GM04503 (cell line): ENCODE measurements at regions not wholly inside any gene's neighbourhood (a gene's known extent, or its start where the extent isn't known, plus 50 kb on each side); places are given as distances from the start of the nearest gene placed in this dataset.
"Not testable (repeated sequence)": the region's sequence is repeated elsewhere in the genome, so short reads cannot be mapped to it uniquely, and the experiment has no call there.

ENCODE experiments used
- DNase-seq: peaks from one replicate; pipeline ENCODE4 v3.0.0-alpha.2; 2012; ENCODE audit warnings: low read depth

GRCh38 chr5:75002271-75002670, 50.1 kb downstream of the GCNT4 start:
- DNase-seq, result no peak

- peak; percentile 3 for DNase-seq
Measured at GRCh38 chr5:74995926-74996325, 56.4 kb downstream of the GCNT4 start.

GRCh38 chr5:74994826-74995225, 57.5 kb downstream of the GCNT4 start:
- DNase-seq, result no peak

GRCh38 chr5:74993743-74994142, 58.6 kb downstream of the GCNT4 start:
- DNase-seq, result no peak

GRCh38 chr5:74992791-74993190, 59.6 kb downstream of the GCNT4 start:
- DNase-seq, result no peak

GRCh38 chr5:74991522-74991921, 60.8 kb downstream of the GCNT4 start:
- DNase-seq, result no peak

- no peak for DNase-seq
Measured at GRCh38 chr5:74990194-74990593, 62.2 kb downstream of the GCNT4 start.

- no peak for DNase-seq
Measured at GRCh38 chr5:74988273-74988983, 63.9 kb downstream of the GCNT4 start.

- DNase-seq, result no peak
Measured at GRCh38 chr5:74978345-74978744, 74.0 kb downstream of the GCNT4 start.

- no peak for DNase-seq
Measured at GRCh38 chr5:74977471-74977870, 74.9 kb downstream of the GCNT4 start.

GRCh38 chr5:74976651-74977050, 75.7 kb downstream of the GCNT4 start:
- no peak for DNase-seq

GRCh38 chr5:74975582-74975981, 76.8 kb downstream of the GCNT4 start:
- DNase-seq, result no peak

GRCh38 chr5:74974451-74975091, 77.8 kb downstream of the GCNT4 start:
- DNase-seq, result no peak

GRCh38 chr5:74973694-74974093, 78.7 kb downstream of the GCNT4 start:
- no peak for DNase-seq

- no peak for DNase-seq
Measured at GRCh38 chr5:74971947-74972460, 80.4 kb downstream of the GCNT4 start.

- not testable (repeated sequence) for DNase-seq
Measured at GRCh38 chr5:74970891-74971290, 81.5 kb downstream of the GCNT4 start.

GRCh38 chr5:74969726-74970125, 82.6 kb downstream of the GCNT4 start:
- DNase-seq, result no peak

- DNase-seq, result no peak
Measured at GRCh38 chr5:74966141-74967026, 86.0 kb downstream of the GCNT4 start.

GRCh38 chr5:74963407-74963806, 89.0 kb downstream of the GCNT4 start:
- DNase-seq, result no peak

- DNase-seq, result no peak
Measured at GRCh38 chr5:74957906-74958305, 91.7 kb upstream of the FAM169A start.

- no peak for DNase-seq
Measured at GRCh38 chr5:74957029-74957784, 91.0 kb upstream of the FAM169A start.

- no peak for DNase-seq
Measured at GRCh38 chr5:74956278-74956677, 90.1 kb upstream of the FAM169A start.
